ENCODE measurements at regions not wholly inside any gene's neighbourhood (a gene's known extent, or its start where the extent isn't known, plus 50 kb on each side); places are given as distances from the start of the nearest gene placed in this dataset.
"Not testable (repeated sequence)": the region's sequence is repeated elsewhere in the genome, so short reads cannot be mapped to it uniquely, and the experiment has no call there.

DNA sequence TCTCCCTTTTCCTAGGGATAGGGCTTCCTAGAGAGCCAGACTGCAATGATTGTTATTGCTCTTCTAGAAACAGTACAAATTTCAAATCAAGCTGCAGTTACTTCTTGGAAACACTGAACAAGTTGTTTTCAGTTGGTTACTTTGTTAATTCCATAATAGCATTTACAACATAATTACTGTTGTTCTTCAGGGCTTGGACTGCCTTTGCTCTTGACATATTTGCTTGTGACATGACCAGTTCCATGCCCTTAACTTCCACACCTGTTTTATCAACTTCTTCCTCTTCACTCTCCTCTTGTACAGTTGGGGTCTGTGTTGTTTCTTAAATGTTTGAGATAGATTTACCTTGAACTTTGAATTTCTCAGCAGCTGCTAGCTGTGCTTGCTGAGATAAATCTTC lies 104.4 kb downstream of the SEC23IP start:
- no peak for DNase-seq (ENCODE audit: low spot score)

DNA sequence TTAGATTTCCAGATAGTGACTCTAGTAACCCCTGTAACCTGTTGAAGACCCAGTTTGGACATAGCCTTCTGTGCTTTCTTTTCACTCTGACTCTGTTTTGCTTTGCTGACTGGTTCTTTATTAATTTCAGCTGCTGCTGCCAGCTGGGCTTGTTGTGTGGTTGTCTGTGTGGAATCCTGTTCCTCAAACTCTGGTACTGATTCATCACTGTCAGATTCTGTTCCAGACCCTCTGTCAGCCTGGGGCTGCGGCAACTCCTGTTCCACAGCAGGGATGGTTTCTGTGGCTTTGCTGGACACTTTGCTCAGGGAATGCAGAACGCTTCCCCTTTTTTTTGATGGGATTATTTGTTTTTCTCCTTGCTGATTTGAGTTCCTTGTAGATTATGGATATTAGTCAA lies 104.9 kb downstream of the SEC23IP start:
- DNase-seq (ENCODE audit: low spot score) = no peak

DNA sequence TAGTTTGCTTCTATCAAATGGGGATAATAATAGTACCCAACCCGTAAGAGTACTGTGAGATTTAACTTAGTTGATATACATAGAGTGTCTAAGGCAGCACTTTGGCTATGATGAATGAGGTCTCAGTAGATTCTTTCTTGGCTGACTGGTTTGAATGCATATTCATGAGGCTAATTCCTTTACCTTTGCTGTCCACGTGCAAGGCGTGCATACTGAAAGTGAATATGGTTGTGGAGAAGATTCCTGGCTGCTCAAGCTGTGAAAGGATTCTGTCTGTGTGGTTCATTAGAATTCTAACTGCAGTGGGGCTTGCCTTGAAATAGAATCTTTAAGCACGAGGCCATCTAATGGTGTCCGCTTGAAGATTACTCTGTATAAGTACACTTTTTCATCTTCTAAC lies 110.3 kb downstream of the SEC23IP start:
- no peak for DNase-seq (ENCODE audit: low spot score)

DNA sequence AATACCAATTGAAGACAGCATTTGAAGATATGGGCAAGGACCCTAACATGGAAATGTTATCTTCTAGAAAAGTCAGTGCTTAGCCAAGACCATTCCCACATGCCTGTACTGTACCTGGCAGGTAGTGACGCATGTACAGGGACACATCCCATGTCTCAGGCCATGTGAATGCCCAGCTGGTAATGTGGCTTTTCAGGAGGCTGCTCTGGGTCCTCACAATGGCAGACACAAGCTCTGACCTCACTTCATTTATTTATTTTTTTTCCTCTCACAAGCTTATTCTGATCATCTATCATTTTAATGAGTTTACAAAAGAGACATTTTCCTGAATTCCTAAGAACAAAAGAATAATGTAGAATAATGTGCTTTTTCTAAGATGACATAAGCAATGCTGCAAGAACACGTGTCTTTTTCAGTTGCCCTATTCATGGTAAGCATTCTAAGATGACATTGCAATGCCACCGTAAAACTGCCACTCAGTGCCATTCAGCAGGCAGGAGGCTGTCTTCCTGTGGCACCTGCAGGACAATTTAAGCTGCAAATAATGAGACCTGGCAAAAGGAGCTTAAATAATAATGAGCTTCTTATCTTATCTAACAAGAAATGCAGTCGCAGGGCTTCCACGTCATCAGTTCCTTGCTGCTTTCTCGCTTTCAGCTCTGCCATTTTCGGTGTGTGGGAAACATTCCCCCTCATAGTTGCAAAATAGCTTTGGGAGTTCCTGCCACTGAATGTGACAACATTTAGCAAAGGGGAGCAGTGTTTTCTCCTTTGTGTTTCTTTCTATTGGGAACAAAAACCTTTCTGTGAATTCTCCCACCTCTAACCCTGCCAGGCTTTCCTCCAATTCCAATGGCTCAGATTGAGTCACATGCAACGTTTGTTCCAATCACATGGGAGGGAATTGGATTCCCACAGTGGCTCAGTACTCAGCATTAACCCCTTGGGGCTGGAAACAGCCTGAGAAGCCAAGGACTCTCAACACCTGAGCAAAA lies 113.0 kb downstream of the SEC23IP start:
- no peak for DNase-seq (ENCODE audit: low spot score)

DNA sequence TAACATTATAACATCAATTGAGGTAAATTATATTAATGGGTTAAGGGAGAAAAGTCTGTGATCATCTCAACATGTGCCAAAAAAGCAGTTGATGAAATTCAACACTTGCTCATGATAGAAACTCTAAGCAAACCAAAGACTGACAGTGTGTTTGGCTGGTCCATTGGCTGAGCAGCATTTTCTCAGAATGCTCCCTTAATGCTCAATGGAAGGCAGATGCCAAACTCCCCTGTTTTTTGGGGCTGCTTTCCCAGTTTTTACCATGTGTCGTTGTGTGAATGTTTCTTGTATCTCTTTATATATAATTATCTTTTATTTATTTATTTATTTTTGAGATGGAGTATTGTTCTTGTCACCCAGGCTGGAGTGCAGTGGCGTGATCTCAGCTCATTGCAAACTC lies 114.7 kb downstream of the SEC23IP start:
- DNase-seq (ENCODE audit: low spot score) = no peak

DNA sequence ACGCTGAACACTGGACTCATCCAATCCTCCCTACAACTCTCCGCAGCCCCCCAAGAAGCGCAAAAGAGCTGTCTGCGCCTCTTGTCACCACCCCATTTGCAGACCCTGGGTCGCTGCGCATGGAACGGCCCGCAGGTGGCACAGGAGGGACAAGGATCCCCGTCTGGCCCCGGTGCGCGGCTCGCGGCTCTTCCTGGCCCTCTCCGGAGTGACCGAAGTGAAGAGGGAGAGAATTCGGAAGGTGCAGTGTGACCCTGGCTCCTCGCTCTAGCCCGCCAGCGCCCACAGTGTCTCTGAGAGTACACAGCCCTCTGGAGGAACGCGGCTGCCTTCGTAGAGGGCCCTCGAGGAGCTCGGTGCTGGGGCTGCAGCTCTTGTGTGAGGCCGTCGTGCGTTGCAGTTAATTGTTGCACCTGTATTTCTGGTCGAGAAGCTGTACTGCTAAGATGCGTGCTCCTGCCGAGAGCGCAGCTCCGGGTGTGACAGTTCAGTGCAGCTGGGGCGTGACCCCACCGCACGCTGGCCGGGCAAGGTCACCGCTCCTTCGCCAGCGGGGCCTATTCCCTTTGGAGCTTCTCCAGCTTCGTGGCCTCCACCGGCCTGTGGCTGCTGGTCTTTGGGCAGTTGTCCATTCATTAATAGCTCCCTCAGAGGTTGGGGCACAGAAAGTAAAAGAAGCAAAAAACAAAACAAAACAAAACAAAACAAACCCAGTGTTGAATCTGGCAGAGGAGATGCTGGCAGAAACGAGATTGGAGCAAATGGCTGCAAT lies 119.0 kb downstream of the SEC23IP start:
- DNase-seq (ENCODE audit: low spot score) = no peak

DNA sequence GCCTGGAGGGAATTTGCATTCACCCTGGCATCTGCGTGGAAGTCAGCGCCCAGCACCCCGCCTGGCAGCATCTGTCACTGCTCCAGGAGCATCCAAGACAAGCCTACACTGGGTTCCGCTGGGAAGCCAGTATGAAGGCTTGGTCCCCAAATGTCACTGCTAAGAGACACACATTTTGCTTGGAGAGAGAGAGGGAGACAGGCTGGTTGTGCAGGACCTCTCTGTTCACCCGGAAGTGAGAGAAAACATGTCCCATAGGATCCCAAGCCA lies 119.5 kb downstream of the SEC23IP start:
- DNase-seq (ENCODE audit: low spot score) = no peak

DNA sequence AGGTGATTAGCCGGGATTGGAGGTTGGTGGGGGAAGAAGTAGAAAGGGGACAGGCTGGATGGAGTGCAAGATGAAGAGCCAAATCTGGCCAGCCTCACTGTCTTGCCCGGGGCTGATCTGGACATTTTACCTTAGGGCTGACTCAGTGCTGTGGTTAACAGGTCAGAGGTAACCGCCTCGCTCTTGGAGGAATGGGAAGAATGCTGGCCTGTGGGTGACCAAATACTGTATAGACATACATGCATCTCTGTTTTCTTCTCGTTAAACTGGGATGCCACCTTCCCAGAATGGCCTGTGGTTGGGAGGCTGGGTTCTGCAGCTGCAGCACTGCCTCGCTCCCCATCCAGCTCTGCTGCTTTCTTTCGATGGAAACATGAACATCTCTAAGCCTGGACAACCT lies 120.0 kb downstream of the SEC23IP start:
- no peak for DNase-seq (ENCODE audit: low spot score)

DNA sequence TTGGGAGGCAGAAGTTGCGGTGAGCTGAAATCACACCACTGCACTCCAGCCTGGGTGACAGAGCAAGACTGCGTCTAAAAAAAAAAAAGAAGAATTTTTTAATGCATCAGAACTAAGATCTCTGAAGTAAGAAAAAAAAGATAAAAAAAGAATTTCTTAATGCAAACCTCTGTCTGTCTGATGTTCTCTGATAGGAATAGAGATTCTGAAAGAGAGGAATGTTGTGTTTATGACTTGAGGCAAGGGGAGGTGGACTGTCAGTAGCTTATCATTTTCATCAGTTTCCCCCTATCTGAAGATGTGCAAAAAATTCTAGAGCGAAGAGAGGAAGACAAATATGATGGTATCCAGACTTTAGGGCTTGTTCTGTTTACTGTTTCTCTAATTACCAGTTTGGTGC lies 121.5 kb downstream of the SEC23IP start:
- no peak for DNase-seq (ENCODE audit: low spot score)

DNA sequence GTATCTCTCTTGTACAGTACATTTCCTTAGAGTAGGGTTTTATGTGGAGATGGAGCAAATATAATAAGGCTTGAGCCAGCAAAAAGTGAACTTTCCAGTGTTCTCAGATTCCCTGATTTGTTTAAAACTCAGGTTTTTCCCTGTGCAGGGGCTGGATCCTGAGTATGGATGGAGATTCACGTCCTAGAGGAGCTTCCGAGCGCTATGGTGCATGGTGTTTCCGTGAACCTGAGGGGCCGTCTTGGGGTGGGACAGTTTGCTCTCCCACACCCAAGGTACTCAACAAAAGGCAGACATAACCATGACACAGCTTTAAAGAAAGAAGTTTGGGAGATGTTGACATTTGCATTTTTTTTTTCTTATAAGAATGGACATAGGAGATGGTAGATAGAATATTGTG lies 122.5 kb downstream of the SEC23IP start:
- no peak for DNase-seq (ENCODE audit: low spot score)

DNA sequence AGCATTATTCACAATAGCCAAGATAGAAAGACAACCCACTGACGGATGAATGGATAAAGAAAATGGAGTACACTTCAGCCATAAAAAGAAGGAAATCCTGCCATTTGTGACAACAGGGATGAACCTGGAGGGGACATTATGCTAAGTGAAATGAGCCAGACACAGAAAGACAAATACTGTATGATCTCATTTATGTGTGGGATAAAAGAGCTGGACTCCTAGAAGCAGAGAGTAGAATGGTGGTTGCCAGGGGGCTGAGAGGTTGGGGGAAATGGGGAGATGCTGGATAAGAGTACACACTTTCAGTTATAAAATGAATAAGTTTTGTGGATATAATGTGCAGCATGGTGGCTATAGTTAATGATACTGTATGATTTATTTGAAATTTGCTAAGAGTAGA lies 124.4 kb downstream of the SEC23IP start:
- no peak for DNase-seq (ENCODE audit: low spot score)

DNA sequence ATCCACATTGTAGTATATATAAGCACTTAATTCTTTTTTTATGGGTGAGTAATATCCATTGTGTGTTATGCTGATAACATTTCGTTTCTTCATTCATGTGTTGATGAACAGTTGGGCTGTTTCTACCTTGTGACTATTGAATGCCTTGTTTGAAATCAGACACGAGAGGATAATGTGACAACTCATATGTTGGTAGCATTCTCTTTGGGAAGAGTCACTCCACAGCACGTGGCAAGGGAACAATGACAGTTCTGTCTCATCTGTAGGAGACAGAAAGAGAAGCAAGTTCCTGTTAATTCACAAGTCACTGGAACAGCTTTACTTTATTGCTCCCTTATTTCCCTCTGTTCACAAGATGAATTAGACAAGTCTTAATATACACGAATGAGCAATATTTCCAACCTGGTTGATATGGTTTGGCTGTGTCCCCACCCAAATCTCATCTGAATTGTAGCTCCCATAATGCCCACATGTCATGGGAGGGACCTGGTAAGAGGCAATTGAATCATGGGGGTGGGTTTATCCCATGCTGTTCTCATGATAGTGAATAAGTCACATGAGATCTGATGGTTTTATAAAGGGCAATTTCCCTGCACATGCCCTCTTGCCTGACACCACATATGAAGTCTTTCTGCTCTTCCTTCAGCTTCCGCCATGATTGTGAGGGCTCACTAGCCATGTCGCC lies 125.3 kb downstream of the SEC23IP start:
- DNase-seq (ENCODE audit: low spot score) = no peak

DNA sequence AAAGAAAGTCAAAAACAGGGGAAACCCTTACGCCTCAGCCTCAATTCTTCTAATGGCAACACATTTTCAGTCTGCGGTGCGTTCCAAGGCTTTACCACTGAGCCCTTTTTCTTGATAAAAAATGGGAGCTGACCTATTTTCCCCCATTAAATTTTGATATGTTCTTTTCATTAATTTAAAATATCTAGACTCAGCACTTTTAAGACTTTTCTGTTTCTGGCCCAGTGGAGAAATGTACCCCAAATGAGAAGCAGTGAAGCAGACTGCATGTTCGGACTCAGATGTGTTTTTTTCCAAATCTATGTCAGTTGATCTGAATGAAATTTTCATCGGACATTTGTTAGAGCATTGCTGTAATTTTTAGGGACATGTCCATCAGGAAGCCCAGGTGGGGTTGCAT lies 126.2 kb downstream of the SEC23IP start:
- DNase-seq (ENCODE audit: low spot score) = no peak

DNA sequence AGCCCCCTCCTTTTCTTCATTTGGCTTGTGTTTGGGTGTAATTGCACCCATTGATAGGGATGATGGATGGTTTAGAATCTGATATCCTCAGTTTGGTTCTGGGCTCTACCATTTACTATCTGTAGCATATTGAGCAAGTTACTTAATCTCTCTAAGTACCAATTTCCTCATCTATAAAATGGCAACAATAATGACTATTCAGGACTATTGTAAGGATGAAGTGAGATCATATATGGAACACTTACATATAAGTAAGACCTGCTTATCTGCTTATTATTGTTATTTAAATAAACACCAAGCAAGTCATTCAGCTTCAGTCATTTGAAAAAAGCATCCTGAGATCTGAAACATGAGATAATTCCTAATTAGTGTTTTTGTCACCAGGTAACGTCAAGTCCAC lies 127.0 kb downstream of the SEC23IP start:
- DNase-seq (ENCODE audit: low spot score) = no peak

DNA sequence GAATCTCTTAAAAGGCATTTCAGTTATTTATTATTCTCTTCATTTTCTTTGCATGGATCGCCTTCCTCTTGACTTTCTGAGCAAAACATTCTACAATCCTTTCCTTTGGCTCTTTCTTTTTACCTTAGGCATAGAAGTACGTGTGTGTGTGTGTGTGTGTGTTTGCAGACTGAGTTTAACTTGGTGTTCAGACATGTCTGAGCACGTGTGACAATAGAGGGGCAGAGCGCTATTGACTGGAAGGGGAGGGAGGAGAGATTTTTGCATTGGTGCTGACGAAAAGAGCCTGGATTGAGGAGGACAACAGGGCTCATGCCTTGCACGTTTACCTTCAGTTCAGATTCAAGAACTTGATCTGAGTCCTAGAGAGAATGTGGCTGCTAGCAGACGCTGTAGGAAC lies 129.8 kb downstream of the SEC23IP start:
- DNase-seq (ENCODE audit: low spot score) = no peak

DNA sequence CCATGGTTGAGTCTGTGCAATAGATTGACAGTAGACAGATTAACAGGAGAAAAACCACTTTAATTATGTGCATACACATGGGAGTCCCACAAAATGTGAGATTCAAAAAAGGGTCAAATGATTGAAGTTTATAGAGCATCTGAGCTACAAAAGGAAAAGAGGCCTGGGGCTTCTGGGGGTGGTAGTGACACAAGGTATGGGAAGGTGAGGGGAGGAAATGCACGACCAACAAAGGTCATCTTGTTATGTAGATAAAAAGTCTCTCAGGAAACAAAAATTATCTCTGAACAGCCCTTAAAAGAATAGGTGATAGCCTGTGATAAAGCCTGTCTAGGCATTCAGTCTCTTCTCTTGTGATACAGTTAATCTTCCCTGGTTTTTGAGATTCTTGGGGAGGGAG lies 141.7 kb downstream of the SEC23IP start:
- DNase-seq (ENCODE audit: low spot score) = no peak

DNA sequence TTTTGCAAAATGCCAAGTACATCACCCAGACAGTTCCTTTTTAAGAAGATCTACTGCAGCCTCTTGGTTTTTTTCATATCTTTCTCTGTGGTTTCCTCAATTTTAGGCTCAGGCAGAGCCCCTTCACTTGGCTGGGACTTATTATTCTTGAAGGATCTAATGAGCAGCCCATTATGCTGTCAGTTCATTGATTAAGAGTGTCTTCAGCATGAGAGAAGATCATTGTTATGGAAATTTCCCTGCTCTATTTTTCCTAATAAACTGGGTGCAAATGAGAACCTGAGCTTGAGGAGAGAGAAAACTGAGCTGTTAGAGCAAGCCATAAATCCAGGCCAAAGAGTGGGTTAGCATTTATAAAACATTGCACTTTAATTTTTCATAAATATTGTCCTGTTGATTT lies 146.5 kb downstream of the SEC23IP start:
- no peak for DNase-seq (ENCODE audit: low spot score)

DNA sequence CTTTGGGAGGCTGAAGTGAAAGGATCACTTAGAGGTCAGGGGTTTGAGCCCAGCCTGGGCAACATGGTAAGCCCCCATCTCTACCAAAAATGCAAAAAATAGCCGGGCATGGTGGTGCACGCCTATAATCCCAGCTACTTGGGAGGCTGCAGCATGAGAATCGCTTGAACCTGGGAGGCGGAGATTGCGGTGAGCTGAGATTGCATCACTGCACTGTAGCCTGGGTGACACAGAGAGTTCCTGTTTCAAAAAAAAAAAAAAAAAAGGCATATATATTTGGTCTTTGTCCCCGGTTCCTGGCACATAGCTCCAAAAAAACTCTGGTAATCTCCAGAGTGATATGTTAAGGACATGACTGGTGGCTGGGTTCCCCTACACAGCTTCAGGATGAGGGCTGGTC lies 147.3 kb downstream of the SEC23IP start:
- DNase-seq (ENCODE audit: low spot score) = no peak

DNA sequence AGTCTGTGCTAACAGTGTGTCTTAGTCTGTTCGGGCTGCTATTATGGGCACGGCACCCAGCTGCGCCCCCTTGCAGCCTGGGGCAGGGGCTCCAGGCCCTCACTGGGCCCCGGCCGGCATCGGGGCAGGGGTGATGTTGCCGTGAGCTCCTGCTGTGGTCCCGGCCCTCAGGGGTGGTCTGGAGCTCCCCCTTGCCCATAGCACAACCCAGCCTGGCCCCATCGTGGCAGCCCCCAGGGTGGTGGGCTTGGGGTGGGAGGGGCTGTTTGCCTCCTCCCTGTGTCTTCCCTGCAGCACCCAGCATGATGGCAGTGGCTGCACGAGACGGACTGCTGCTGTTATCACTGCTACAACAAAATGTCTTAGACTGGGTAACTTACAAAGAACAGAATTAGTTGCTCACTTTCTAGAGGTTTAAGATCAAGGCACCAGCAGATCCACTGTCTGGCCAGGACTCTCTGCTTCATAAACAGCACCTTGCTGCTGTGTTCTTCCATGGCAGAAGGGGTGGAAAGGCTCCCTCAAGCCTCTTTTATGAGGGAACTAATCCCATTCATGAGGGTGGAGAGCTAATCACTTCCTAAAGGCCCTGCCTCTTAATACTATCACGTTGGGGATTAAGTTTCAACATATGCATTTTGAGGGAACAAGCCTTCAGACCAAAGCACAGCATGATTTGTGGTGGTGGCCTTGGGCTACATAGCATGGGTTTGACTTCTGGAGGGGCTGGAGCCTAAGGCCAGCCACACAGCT lies 149.5 kb downstream of the SEC23IP start:
- no peak for DNase-seq (ENCODE audit: low spot score)

DNA sequence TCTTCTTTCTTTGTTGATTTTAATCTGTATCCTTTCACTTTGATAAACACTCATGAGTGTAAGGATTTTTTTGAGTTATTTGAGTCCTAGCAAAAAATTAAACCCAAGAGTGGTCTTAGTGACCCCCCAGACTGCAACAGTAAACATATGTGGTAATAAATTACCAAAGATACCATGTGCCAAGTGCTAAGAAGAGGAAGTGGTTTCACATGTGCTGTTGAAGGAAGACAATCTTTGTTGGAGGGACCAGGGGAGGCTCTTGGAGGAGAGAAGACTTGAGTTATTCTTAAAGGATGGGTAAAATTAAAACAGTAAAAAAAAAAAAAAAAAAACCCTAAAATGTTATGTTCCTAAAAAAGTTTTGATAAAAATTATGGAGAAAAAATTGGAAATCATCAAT lies 150.2 kb downstream of the SEC23IP start:
- no peak for DNase-seq (ENCODE audit: low spot score)

DNA sequence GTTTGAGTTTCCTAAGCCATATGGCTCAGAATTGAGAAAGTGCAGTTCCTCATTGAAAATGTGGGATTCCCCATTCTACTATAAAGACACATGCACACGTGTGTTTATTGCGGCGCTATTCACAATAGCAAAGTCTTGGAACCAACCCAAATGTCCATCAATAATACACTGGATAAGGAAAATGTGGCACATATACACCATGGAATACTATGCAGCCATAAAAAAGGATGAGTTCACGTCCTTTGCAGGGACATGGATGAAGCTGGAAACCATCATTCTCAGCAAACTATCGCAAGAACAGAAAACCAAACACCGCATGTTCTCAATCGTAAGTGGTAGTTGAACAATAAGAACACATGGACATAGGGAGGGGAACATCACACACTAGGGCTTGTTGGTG lies 154.8 kb downstream of the SEC23IP start:
- DNase-seq (ENCODE audit: low spot score) = not testable (repeated sequence)

DNA sequence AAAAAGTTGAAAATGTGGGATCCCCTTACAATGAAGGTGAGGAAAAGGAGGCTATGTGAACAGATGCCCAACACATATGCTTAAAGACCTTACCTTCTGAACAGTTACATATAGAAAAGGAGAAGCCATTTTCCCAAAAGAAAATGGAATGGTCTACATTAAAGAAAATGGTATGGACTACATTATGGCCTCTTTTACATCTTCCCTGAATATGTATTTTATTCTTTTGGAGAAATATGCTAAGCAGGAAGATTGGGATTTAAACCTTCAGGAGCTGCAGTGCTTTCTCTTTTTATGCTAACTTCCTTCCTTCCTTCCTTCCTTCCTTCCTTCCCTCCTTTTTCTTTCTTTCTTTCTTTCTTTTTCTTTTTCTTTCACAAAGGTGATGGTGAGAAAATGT lies 155.4 kb downstream of the SEC23IP start:
- DNase-seq (ENCODE audit: low spot score) = no peak

Data from CD4-positive, alpha-beta T cell treated with Interleukin-6 at 100 ng/mL for 8 hours (primary cell).